ENCODE measurements at regions not wholly inside any gene's neighbourhood (a gene's known extent, or its start where the extent isn't known, plus 50 kb on each side); places are given as distances from the start of the nearest gene placed in this dataset.

DNA sequence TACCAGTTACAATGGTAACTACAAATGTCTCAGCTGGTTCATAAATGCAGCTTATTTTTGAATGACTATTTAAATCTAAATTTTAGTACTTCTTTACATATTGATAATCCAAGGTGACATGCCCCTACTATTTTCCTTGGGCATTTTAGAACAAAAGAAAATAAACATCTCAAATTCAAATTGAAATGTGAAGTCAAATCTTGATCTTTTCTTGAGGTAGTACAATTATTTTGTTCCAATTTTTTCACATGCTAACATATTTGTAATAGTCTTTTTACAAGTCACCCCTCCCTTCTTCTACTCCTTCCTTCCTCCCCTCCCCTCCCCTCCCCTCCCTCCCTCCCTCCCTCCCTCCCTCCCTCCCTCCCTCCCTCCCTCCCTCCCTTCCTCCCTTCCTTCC lies 370.1 kb upstream of the MMS22L start:
- H3K27ac ChIP-seq (replicated peaks), result no peak overlapping the region
- TF ChIP-seq, protein P1, sequence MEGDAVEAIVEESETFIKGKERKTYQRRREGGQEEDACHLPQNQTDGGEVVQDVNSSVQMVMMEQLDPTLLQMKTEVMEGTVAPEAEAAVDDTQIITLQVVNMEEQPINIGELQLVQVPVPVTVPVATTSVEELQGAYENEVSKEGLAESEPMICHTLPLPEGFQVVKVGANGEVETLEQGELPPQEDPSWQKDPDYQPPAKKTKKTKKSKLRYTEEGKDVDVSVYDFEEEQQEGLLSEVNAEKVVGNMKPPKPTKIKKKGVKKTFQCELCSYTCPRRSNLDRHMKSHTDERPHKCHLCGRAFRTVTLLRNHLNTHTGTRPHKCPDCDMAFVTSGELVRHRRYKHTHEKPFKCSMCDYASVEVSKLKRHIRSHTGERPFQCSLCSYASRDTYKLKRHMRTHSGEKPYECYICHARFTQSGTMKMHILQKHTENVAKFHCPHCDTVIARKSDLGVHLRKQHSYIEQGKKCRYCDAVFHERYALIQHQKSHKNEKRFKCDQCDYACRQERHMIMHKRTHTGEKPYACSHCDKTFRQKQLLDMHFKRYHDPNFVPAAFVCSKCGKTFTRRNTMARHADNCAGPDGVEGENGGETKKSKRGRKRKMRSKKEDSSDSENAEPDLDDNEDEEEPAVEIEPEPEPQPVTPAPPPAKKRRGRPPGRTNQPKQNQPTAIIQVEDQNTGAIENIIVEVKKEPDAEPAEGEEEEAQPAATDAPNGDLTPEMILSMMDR (IDR thresholded peaks at IDR 0.05; ENCODE audit: insufficient read depth, low read length), result no peak
- TF ChIP-seq, protein P2, sequence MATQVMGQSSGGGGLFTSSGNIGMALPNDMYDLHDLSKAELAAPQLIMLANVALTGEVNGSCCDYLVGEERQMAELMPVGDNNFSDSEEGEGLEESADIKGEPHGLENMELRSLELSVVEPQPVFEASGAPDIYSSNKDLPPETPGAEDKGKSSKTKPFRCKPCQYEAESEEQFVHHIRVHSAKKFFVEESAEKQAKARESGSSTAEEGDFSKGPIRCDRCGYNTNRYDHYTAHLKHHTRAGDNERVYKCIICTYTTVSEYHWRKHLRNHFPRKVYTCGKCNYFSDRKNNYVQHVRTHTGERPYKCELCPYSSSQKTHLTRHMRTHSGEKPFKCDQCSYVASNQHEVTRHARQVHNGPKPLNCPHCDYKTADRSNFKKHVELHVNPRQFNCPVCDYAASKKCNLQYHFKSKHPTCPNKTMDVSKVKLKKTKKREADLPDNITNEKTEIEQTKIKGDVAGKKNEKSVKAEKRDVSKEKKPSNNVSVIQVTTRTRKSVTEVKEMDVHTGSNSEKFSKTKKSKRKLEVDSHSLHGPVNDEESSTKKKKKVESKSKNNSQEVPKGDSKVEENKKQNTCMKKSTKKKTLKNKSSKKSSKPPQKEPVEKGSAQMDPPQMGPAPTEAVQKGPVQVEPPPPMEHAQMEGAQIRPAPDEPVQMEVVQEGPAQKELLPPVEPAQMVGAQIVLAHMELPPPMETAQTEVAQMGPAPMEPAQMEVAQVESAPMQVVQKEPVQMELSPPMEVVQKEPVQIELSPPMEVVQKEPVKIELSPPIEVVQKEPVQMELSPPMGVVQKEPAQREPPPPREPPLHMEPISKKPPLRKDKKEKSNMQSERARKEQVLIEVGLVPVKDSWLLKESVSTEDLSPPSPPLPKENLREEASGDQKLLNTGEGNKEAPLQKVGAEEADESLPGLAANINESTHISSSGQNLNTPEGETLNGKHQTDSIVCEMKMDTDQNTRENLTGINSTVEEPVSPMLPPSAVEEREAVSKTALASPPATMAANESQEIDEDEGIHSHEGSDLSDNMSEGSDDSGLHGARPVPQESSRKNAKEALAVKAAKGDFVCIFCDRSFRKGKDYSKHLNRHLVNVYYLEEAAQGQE (IDR thresholded peaks at IDR 0.05; ENCODE audit: insufficient replicate concordance, low read depth), result no peak
- TF ChIP-seq SPI1 (IDR thresholded peaks at IDR 0.05; ENCODE audit: borderline replicate concordance, low read depth) (no peak), POLR2AphosphoS5 (IDR thresholded peaks at IDR 0.05; ENCODE audit: low read depth) (no peak), GABPA (IDR thresholded peaks at IDR 0.05; ENCODE audit: low read depth) (no peak)
- no peak overlapping the region for H3K4me3 ChIP-seq (replicated peaks; ENCODE audit: insufficient read depth, low read length)
- H3K27me3 ChIP-seq (ENCODE audit: insufficient read depth, poor library complexity, severe bottlenecking), result no peaks in the 10 kb centered on the region
- no peak for DNase-seq (ENCODE audit: low read depth in 1 of 2, low spot score in 1 of 2)

DNA sequence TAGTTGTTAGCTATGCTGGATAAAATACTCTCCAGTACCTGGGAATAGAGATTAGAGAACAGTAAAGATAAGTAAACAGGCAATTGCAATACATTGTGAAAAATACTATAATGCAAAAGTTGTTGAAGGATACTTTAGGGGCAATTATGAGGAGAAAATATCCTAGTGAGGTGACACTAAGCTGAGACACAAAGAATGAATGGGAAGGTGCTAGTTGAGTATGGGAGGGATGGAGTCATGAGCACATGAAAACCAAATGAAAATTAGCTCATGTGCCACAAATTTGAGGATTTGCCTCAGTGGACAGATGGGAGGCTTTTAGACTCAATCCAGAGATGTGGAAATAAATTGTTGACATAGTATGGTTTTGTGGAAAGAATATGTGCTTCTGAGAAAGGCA lies 370.5 kb upstream of the MMS22L start:
- H3K27me3 ChIP-seq (ENCODE audit: insufficient read depth, poor library complexity, severe bottlenecking), result no peaks in the 10 kb centered on the region
- TF ChIP-seq SPI1 (IDR thresholded peaks at IDR 0.05; ENCODE audit: borderline replicate concordance, low read depth), result no peak
- TF ChIP-seq POLR2AphosphoS5 (IDR thresholded peaks at IDR 0.05; ENCODE audit: low read depth), result no peak
- TF ChIP-seq, protein P1 (IDR thresholded peaks at IDR 0.05; ENCODE audit: insufficient read depth, low read length), result no peak
- TF ChIP-seq, protein P2 (IDR thresholded peaks at IDR 0.05; ENCODE audit: insufficient replicate concordance, low read depth), result no peak
- TF ChIP-seq GABPA (IDR thresholded peaks at IDR 0.05; ENCODE audit: low read depth), result no peak
- DNase-seq (ENCODE audit: low read depth in 1 of 2, low spot score in 1 of 2), result no peak
- H3K27ac ChIP-seq (replicated peaks), result no peak overlapping the region
- no peak overlapping the region for H3K4me3 ChIP-seq (replicated peaks; ENCODE audit: insufficient read depth, low read length)

DNA sequence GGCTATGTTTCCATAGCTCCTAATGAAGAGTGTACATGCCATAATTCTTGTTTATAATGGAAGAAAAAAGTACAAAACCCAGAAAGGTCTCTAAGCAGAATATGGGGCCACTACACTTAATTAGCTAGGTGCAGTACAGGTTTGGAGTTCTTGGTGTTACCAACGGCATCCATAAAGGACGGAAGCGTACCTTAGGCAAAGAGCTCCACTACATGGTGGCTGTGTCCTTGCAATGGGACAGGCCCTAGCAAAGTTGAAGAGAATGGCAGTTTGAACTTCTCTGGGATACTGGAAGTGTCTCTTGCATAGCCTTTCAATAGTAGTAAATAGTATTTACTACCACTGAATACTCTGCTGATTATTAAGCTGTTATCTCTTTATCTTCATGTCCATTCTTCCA lies 371.7 kb upstream of the MMS22L start:
- H3K27ac ChIP-seq (replicated peaks), result no peak overlapping the region
- TF ChIP-seq GABPA (IDR thresholded peaks at IDR 0.05; ENCODE audit: low read depth), result no peak
- TF ChIP-seq, protein P2 (IDR thresholded peaks at IDR 0.05; ENCODE audit: insufficient replicate concordance, low read depth), result no peak
- TF ChIP-seq SPI1 (IDR thresholded peaks at IDR 0.05; ENCODE audit: borderline replicate concordance, low read depth), result no peak
- TF ChIP-seq, protein P1 (IDR thresholded peaks at IDR 0.05; ENCODE audit: insufficient read depth, low read length), result no peak
- no peak for TF ChIP-seq POLR2AphosphoS5 (IDR thresholded peaks at IDR 0.05; ENCODE audit: low read depth)

More for the DNA sequence above, 371.7 kb upstream of the MMS22L start:
- DNase-seq (ENCODE audit: low read depth in 1 of 2, low spot score in 1 of 2), result no peak
- Histone ChIP-seq H3K4me3 (replicated peaks; ENCODE audit: insufficient read depth, low read length) (no peak overlapping the region), H3K27me3 (ENCODE audit: insufficient read depth, poor library complexity, severe bottlenecking) (no peaks in the 10 kb centered on the region)

Data from HL-60 (cell line).